ENCODE measurements at regions not wholly inside any gene's neighbourhood (a gene's known extent, or its start where the extent isn't known, plus 50 kb on each side); places are given as distances from the start of the nearest gene placed in this dataset.

- H3K4me3 ChIP-seq (ENCODE audit: control insufficient read depth in 1 of 2, extremely low read depth in 1 of 2, low read length in 1 of 2), result no peak overlapping the region
- no peaks in the 10 kb centered on the region for H3K36me3 Mint-ChIP-seq
- no peaks in the 10 kb centered on the region for H3K36me3 ChIP-seq (ENCODE audit: control insufficient read depth in 2 of 2, extremely low read depth in 1 of 2, insufficient read depth in 1 of 2, low read length in 1 of 2)
- WGBS (ENCODE audit: insufficient coverage), result no CpG with 5 or more reads among the region's 1 CpG
- no peaks in the 10 kb centered on the region for H3K9me3 ChIP-seq
- no peaks in the 10 kb centered on the region for H3K4me1 ChIP-seq (ENCODE audit: control insufficient read depth in 1 of 2, extremely low read depth in 1 of 2, insufficient read depth in 2 of 2, low read length in 2 of 2)
- no peaks in the 10 kb centered on the region for H3K27me3 ChIP-seq (replicated peaks in 1 of 2; ENCODE audit: control insufficient read depth in 2 of 2, extremely low read depth in 1 of 2, insufficient read depth in 2 of 2, low read length in 1 of 2)
- POLR2A ChIA-PET, result no interaction called here
- ATAC-seq (replicated peaks in 1 of 4), result no peak
- CTCF ChIA-PET, result no interaction called here
- H3K4me3 Mint-ChIP-seq, result no peak overlapping the region
- no peak for DNase-seq
- peaks cover 3 to 28% (median 15%) of the 10 kb centered on the region in 3 donors for H3K9me3 Mint-ChIP-seq
- H3K27ac Mint-ChIP-seq, result no peak overlapping the region
- H3K27ac ChIP-seq (ENCODE audit: low read length), result no peak overlapping the region
- H3K4me1 Mint-ChIP-seq, result no peaks in the 10 kb centered on the region
- H3K27me3 Mint-ChIP-seq, result no peaks in the 10 kb centered on the region
Measured at GRCh38 chr5:13276156-13276555, 668.3 kb downstream of the DNAH5 start.

DNA sequence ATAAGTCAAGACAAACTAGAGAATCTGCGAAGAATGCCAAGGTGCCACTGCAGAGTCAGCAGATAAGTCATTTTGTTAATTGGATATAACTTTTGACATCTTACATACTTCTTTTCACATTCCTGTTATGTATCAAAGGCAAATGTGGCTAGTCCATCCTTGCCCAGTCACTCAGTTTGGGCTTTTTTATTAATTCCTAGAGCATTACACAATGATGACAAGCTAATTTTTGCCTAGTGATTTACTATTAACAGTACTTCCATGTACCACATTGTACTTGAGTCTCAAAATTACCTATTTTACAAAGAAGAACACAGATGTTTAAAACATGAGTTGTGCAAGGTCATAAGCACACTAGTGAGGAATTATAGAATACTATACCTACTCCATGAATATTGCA lies 680.8 kb downstream of the DNAH5 start:
- no peaks in the 10 kb centered on the region for H3K36me3 ChIP-seq (ENCODE audit: control insufficient read depth in 2 of 2, extremely low read depth in 1 of 2, insufficient read depth in 1 of 2, low read length in 1 of 2)
- no peaks in the 10 kb centered on the region for H3K9me3 ChIP-seq
- Mint-ChIP-seq H3K36me3 (no peaks in the 10 kb centered on the region), H3K4me3 (no peak overlapping the region), H3K9me3 (peaks cover 11 to 14% (median 13%) of the 10 kb centered on the region in 3 donors), H3K27ac (no peak overlapping the region), H3K4me1 (no peaks in the 10 kb centered on the region), H3K27me3 (no peaks in the 10 kb centered on the region)
- H3K27ac ChIP-seq (ENCODE audit: low read length), result no peak overlapping the region
- no peak overlapping the region for H3K4me3 ChIP-seq (ENCODE audit: control insufficient read depth in 1 of 2, extremely low read depth in 1 of 2, low read length in 1 of 2)
- ChIA-PET CTCF (no interaction called here), POLR2A (no interaction called here)
- no peaks in the 10 kb centered on the region for H3K4me1 ChIP-seq (ENCODE audit: control insufficient read depth in 1 of 2, extremely low read depth in 1 of 2, insufficient read depth in 2 of 2, low read length in 2 of 2)
- WGBS (ENCODE audit: insufficient coverage), result no CpG with 5 or more reads among the region's 1 CpG
- no peaks in the 10 kb centered on the region for H3K27me3 ChIP-seq (replicated peaks in 1 of 2; ENCODE audit: control insufficient read depth in 2 of 2, extremely low read depth in 1 of 2, insufficient read depth in 2 of 2, low read length in 1 of 2)
- DNase-seq, result no peak
- no peak for ATAC-seq (replicated peaks in 1 of 4)

GRCh38 chr5:13253111-13253510 lies 691.4 kb downstream of the DNAH5 start:
- Histone ChIP-seq H3K27ac (ENCODE audit: low read length) (no peak overlapping the region), H3K36me3 (ENCODE audit: control insufficient read depth in 2 of 2, extremely low read depth in 1 of 2, insufficient read depth in 1 of 2, low read length in 1 of 2) (no peaks in the 10 kb centered on the region), H3K4me3 (ENCODE audit: control insufficient read depth in 1 of 2, extremely low read depth in 1 of 2, low read length in 1 of 2) (no peak overlapping the region), H3K4me1 (ENCODE audit: control insufficient read depth in 1 of 2, extremely low read depth in 1 of 2, insufficient read depth in 2 of 2, low read length in 2 of 2) (no peaks in the 10 kb centered on the region), H3K27me3 (replicated peaks in 1 of 2; ENCODE audit: control insufficient read depth in 2 of 2, extremely low read depth in 1 of 2, insufficient read depth in 2 of 2, low read length in 1 of 2) (no peaks in the 10 kb centered on the region), H3K9me3 (no peaks in the 10 kb centered on the region)
- DNase-seq (no peak), ATAC-seq (replicated peaks in 1 of 4) (no peak)
- POLR2A ChIA-PET, result no interaction called here
- CTCF ChIA-PET, result no interaction called here
- H3K4me3 Mint-ChIP-seq, result no peak overlapping the region
- H3K4me1 Mint-ChIP-seq, result no peaks in the 10 kb centered on the region
- no peak overlapping the region for H3K27ac Mint-ChIP-seq
- H3K9me3 Mint-ChIP-seq, result peaks cover 9 to 18% (median 14%) of the 10 kb centered on the region in 3 donors
- no peaks in the 10 kb centered on the region for H3K27me3 Mint-ChIP-seq
- no peaks in the 10 kb centered on the region for H3K36me3 Mint-ChIP-seq

DNA sequence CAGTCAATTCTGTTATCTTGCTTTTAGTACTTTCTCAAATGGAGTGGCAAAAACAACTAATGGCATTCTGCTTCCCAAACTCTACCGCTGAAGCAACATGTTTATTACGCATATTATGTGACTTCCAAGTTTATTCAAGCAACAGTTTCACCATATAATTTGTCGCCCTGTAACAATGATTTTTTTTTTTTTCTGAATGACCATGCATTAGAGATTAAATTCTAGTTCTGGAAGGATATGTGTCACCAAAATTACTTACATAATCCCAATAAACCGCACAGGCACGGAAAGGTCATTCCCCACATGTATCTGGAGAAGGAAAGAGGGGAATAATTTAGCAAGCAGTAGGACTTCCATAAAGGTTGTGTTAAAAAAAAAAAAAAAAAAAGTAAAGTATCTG lies 691.8 kb downstream of the DNAH5 start:
- peaks cover 8 to 18% (median 9%) of the 10 kb centered on the region in 3 donors for H3K9me3 Mint-ChIP-seq
- H3K36me3 Mint-ChIP-seq, result no peaks in the 10 kb centered on the region
- Histone ChIP-seq H3K9me3 (no peaks in the 10 kb centered on the region), H3K4me1 (ENCODE audit: control insufficient read depth in 1 of 2, extremely low read depth in 1 of 2, insufficient read depth in 2 of 2, low read length in 2 of 2) (no peaks in the 10 kb centered on the region), H3K27ac (ENCODE audit: low read length) (no peak overlapping the region), H3K27me3 (replicated peaks in 1 of 2; ENCODE audit: control insufficient read depth in 2 of 2, extremely low read depth in 1 of 2, insufficient read depth in 2 of 2, low read length in 1 of 2) (no peaks in the 10 kb centered on the region), H3K36me3 (ENCODE audit: control insufficient read depth in 2 of 2, extremely low read depth in 1 of 2, insufficient read depth in 1 of 2, low read length in 1 of 2) (no peaks in the 10 kb centered on the region), H3K4me3 (ENCODE audit: control insufficient read depth in 1 of 2, extremely low read depth in 1 of 2, low read length in 1 of 2) (no peak overlapping the region)
- ChIA-PET CTCF (no interaction called here), POLR2A (no interaction called here)
- ATAC-seq (replicated peaks in 1 of 4) (no peak), DNase-seq (no peak)
- H3K27me3 Mint-ChIP-seq, result no peaks in the 10 kb centered on the region
- no peak overlapping the region for H3K4me3 Mint-ChIP-seq
- H3K4me1 Mint-ChIP-seq, result no peaks in the 10 kb centered on the region
- WGBS (ENCODE audit: insufficient coverage), result 92% methylated on average over 2 of the region's 5 CpGs
- no peak overlapping the region for H3K27ac Mint-ChIP-seq

GRCh38 chr5:13251623-13252376 lies 692.7 kb downstream of the DNAH5 start:
- Histone ChIP-seq H3K9me3 (no peaks in the 10 kb centered on the region), H3K4me1 (ENCODE audit: control insufficient read depth in 1 of 2, extremely low read depth in 1 of 2, insufficient read depth in 2 of 2, low read length in 2 of 2) (no peaks in the 10 kb centered on the region), H3K4me3 (ENCODE audit: control insufficient read depth in 1 of 2, extremely low read depth in 1 of 2, low read length in 1 of 2) (no peak overlapping the region), H3K36me3 (ENCODE audit: control insufficient read depth in 2 of 2, extremely low read depth in 1 of 2, insufficient read depth in 1 of 2, low read length in 1 of 2) (no peaks in the 10 kb centered on the region), H3K27me3 (replicated peaks in 1 of 2; ENCODE audit: control insufficient read depth in 2 of 2, extremely low read depth in 1 of 2, insufficient read depth in 2 of 2, low read length in 1 of 2) (no peaks in the 10 kb centered on the region), H3K27ac (ENCODE audit: low read length) (no peak overlapping the region)
- Mint-ChIP-seq H3K4me3 (no peak overlapping the region), H3K27me3 (no peaks in the 10 kb centered on the region), H3K9me3 (peaks cover 9 to 19% (median 9%) of the 10 kb centered on the region in 3 donors), H3K4me1 (no peaks in the 10 kb centered on the region), H3K36me3 (no peaks in the 10 kb centered on the region), H3K27ac (no peak overlapping the region)
- ATAC-seq (replicated peaks in 1 of 4), result no peak
- ChIA-PET POLR2A (no interaction called here), CTCF (no interaction called here)
- no peak for DNase-seq
- WGBS (ENCODE audit: insufficient coverage), result 3% methylated on average over 6 of the region's 7 CpGs

- WGBS (ENCODE audit: insufficient coverage), result no CpG with 5 or more reads among the region's 4 CpGs
- no peak overlapping the region for H3K4me3 Mint-ChIP-seq
- no peak overlapping the region for H3K27ac Mint-ChIP-seq
- H3K36me3 Mint-ChIP-seq, result no peaks in the 10 kb centered on the region
- H3K9me3 Mint-ChIP-seq, result peaks cover 5 to 23% (median 13%) of the 10 kb centered on the region in 3 donors
- no peaks in the 10 kb centered on the region for H3K36me3 ChIP-seq (ENCODE audit: control insufficient read depth in 2 of 2, extremely low read depth in 1 of 2, insufficient read depth in 1 of 2, low read length in 1 of 2)
- H3K9me3 ChIP-seq, result no peaks in the 10 kb centered on the region
- no peaks in the 10 kb centered on the region for H3K27me3 Mint-ChIP-seq
- ChIA-PET POLR2A (no interaction called here), CTCF (no interaction called here)
- no peak overlapping the region for H3K27ac ChIP-seq (ENCODE audit: low read length)
- no peaks in the 10 kb centered on the region for H3K4me1 Mint-ChIP-seq
- H3K4me3 ChIP-seq (ENCODE audit: control insufficient read depth in 1 of 2, extremely low read depth in 1 of 2, low read length in 1 of 2), result no peak overlapping the region
- no peaks in the 10 kb centered on the region for H3K4me1 ChIP-seq (ENCODE audit: control insufficient read depth in 1 of 2, extremely low read depth in 1 of 2, insufficient read depth in 2 of 2, low read length in 2 of 2)
- DNase-seq (no peak), ATAC-seq (replicated peaks in 1 of 4) (no peak)
- H3K27me3 ChIP-seq (replicated peaks in 1 of 2; ENCODE audit: control insufficient read depth in 2 of 2, extremely low read depth in 1 of 2, insufficient read depth in 2 of 2, low read length in 1 of 2), result no peaks in the 10 kb centered on the region
Measured at GRCh38 chr5:13250464-13251291, 693.8 kb downstream of the DNAH5 start.
